PFSK-1 (cell line): ENCODE measurements at regions not wholly inside any gene's neighbourhood (a gene's known extent, or its start where the extent isn't known, plus 50 kb on each side); places are given as distances from the start of the nearest gene placed in this dataset.

Source experiments
- FOXP2 ChIP-seq: optimal IDR thresholded peaks from 2 replicates; pipeline ENCODE3; 2011; ENCODE audit warnings: borderline replicate concordance, control low read depth, inconsistent platforms; ENCODE audit not compliant: insufficient read depth; ENCODE audit errors: extremely low read length, extremely low read depth
- POLR2AphosphoS5 ChIP-seq: IDR thresholded peaks from 2 replicates; pipeline ENCODE4 v1.6.1; 2012; ENCODE audit warnings: low read depth, mild to moderate bottlenecking, control low read depth, low read length, moderate library complexity
- SIN3A ChIP-seq: IDR thresholded peaks from 2 replicates; pipeline ENCODE4 v1.6.1; 2012; ENCODE audit warnings: mild to moderate bottlenecking, low read length, moderate library complexity, borderline replicate concordance; ENCODE audit not compliant: insufficient read depth
- TAF1 ChIP-seq: IDR thresholded peaks from 2 replicates; pipeline ENCODE4 v1.6.1; 2012; ENCODE audit warnings: low read length, control low read depth, borderline replicate concordance; ENCODE audit not compliant: insufficient read depth
- TF ChIP-seq, protein P1 (sequence below), 2 experiments: IDR thresholded peaks; 2 replicates each; pipeline versions ENCODE4 v1.6.1 to v1.8.0; 2011 to 2012; ENCODE audit warnings: low read depth in 2 of 2, low read length in 2 of 2, control low read depth in 1 of 2, inconsistent platforms in 1 of 2, mild to moderate bottlenecking in 1 of 2, moderate library complexity in 1 of 2; ENCODE audit not compliant: insufficient read depth in 1 of 2

DNA sequence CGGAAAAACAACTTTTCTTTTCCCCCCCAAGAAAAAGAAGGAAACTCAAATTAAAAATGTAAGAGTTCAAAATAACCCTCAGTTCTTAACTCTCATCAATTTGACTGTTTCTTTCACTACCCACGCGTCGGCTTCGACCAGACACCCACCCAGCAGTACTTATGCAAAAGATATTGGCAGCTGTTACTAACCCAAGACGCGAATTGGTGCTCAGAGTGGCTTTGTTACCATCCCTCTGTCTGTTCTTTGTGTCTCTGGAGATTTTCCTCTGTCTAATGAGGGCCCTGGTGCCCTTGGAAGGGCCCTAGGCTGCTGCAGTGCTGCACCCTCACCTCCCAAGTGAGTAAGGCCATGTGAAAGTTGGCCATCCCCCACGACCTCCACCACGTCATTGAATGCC lies 180.5 kb upstream of the NECTIN1 start:
- TF ChIP-seq TAF1 (no peak), POLR2AphosphoS5 (no peak), FOXP2 (no peak), SIN3A (no peak)
- TF ChIP-seq, protein P1, sequence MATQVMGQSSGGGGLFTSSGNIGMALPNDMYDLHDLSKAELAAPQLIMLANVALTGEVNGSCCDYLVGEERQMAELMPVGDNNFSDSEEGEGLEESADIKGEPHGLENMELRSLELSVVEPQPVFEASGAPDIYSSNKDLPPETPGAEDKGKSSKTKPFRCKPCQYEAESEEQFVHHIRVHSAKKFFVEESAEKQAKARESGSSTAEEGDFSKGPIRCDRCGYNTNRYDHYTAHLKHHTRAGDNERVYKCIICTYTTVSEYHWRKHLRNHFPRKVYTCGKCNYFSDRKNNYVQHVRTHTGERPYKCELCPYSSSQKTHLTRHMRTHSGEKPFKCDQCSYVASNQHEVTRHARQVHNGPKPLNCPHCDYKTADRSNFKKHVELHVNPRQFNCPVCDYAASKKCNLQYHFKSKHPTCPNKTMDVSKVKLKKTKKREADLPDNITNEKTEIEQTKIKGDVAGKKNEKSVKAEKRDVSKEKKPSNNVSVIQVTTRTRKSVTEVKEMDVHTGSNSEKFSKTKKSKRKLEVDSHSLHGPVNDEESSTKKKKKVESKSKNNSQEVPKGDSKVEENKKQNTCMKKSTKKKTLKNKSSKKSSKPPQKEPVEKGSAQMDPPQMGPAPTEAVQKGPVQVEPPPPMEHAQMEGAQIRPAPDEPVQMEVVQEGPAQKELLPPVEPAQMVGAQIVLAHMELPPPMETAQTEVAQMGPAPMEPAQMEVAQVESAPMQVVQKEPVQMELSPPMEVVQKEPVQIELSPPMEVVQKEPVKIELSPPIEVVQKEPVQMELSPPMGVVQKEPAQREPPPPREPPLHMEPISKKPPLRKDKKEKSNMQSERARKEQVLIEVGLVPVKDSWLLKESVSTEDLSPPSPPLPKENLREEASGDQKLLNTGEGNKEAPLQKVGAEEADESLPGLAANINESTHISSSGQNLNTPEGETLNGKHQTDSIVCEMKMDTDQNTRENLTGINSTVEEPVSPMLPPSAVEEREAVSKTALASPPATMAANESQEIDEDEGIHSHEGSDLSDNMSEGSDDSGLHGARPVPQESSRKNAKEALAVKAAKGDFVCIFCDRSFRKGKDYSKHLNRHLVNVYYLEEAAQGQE (IDR thresholded peaks at IDR 0.05; ENCODE audit: insufficient read depth in 1 of 2, low read depth in 2 of 2, low read length in 2 of 2), result no peak
